ENCODE measurements at regions not wholly inside any gene's neighbourhood (a gene's known extent, or its start where the extent isn't known, plus 50 kb on each side); places are given as distances from the start of the nearest gene placed in this dataset.
A peak's percentile ranks its signal among the peaks of the same experiment; 100 is the strongest.

DNA sequence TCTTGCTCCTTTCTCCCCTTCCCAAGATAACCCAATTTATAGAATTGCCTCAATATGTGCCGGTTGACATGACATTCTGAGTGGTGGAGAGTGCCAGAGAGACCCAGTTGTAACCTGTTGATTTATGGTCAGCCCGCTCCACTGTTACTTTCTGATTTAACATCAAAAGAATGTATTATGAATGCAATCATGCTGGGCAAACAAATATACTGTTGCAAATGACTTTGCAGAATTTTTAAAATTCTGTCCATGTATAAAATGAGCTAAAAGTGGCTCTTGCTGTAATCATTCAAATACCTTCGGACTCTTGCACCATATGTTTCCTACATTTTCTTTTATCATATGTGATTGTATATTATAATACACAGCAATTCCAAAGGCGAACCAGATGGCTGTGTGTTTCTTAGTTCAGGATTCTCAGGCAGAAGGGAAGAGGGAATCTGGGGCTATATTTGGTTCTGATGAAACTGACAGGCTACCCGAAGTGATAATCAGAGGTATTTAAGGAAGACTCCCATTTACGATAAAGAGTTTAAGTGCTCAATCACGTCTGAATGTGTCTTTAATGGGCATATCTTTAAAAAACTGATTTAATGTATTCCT is 131.7 kb downstream of the CLCN4 start:
- no peak for DNase-seq (ENCODE audit: low spot score)

DNA sequence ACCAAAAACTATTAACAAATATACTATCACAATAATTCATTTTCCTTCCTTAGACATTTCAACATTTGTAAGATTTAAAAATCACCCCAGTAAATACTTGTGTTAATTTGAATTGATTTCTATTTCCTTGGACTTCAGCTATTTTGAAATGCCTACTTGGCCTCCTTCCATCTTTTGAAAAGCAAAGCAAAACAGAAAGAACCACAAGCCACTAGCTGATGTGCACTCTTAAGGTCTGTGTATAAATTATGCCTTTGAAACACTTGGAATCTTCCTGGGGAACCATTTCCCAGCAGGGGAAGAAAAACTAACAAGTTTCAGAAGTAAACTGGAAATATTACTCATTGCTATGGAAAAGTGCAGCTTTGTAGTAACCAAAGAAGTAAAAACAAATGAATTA is 139.8 kb downstream of the CLCN4 start:
- DNase-seq (ENCODE audit: low spot score): no peak

DNA sequence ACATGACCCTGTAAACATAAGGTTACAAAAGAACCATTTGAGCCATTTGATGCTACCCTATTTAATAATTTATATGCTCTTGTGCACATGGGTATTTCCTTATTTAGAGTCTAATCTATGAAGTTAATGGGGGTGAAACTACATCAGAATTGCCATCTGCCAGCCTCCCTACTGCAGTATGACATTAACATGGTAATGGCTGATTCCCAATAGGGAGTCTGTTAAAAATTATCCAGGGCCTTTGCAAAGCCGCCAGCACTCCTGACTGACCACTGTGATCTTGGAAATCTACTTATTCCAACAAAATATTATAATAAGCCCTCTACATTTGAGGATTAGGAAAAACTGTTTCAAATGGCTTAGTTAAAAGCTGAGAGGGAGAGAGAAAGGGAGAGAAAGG is 153.7 kb downstream of the CLCN4 start:
- DNase-seq (ENCODE audit: low spot score): no peak

DNA sequence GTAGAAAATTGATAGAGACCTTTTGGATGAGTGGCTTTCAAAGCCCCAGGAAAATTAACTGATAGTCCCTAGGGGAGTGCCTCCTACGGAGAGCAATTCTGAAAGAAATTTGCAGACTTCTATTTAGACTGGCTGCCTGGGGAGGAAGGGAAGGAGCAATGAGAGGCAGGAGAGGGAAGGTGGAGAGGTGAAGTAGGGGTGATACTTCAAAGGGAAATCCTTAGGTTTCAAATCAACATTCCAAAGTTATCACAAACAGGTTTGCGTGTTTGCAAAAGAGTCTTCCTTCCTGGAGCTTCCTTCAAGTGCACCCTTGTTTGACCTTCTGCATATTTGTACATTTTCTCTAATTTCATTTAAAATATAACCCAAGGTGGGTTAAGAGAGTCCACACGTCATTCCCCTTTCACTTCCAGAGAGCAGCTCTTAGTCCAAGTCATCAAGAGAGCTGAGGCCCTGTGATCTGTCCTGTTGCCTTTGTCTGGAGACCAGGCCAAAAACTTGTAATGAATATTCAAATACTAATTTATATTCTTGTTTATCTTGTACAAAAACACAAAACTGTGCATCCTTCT is 157.8 kb downstream of the CLCN4 start:
- DNase-seq (ENCODE audit: low spot score): no peak

DNA sequence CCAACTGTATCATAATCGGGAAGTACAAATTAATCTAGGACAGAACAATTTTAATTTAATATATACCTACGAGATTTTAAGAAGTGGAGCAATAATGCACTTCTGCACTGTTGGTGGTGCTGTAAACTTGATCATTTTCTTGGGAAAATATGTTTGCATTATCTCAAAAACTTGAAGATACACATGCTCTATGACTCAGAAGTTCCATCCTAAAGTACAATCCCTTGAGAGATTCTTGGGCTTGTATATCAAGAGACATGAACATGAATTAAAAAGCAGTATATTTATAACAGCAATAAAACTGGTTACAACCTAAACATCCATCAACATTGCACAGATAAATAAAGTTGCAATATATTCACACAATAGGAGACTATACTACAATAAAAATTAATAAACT is 168.8 kb downstream of the CLCN4 start:
- no peak for DNase-seq (ENCODE audit: low spot score)

DNA sequence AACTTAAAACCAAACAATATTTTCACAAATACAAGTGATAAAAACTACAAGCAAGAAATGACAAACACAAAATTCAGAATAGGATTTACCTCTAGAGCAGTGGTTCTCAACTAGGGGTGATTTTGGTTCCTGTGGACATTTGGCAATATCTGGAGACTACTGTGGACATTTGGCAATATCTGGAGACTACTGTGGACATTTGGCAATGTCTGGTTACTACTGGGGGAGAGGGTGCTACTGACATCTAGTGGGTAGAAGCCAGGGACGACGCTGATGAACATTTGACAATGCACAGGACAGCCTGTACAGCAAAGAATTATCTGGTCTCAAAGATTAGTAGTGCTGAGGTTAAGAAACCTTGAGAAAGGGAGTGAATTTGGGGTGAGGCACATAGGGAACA is 169.8 kb downstream of the CLCN4 start:
- no peak for DNase-seq (ENCODE audit: low spot score)

DNA sequence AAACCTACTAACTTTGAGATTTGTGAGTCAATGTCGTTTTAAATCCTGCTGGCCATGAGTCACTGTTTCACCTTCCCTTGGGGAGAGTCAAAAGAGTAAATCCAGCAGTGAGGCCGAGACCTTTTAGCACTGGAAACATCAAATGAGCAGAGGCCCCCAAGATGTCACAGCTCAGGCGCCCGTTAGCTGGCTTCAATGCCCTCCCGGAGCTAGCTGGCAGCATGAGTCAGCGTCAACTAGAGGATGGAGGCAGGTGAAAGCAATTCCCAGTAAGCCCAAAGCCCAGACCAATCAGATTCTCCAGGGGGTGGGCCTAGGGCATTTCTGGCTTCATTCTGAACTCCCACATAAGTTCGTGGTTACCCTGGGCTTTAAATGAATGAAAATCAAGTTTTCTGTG is 170.9 kb downstream of the CLCN4 start:
- no peak for DNase-seq (ENCODE audit: low spot score)

DNA sequence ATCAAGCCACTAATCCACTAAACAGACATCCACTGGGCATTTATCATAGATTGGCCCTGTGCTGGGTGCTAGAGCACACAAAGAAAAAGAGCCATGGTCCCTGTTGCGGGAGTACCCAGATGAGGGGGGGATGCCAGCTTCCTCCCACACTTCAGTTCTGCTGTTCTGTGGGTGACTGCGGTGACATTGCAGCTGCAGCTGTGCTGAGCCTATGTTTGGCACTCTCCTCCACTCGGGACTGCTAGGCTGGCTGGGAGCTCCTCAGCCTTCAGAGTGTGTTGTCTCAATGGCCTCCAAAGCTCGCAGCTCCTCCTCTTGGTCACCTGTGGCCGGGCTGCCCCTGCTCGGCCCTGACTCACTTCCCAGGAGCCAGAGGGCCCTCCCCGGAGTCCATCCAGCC is 173.2 kb downstream of the CLCN4 start:
- DNase-seq (ENCODE audit: low spot score): no peak

DNA sequence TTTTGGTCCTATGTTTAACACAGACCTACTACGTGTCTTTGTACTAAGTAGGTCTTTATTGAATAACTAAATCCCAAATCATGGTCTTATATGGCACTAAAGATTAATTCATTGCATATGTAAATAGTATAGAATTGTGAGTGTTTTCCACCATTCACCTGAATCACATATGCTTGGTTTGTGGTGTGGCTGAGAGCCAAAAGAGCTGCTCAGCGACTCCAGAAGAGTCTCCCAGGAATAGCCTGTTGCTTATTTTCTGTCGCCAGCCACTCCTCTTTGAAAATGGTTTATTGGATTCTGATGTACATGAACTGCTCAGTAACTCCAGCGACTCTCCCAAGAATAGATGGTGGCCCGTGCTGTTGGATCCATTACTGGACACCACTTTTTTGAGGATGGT is 184.5 kb downstream of the CLCN4 start:
- no peak for DNase-seq (ENCODE audit: low spot score)

DNA sequence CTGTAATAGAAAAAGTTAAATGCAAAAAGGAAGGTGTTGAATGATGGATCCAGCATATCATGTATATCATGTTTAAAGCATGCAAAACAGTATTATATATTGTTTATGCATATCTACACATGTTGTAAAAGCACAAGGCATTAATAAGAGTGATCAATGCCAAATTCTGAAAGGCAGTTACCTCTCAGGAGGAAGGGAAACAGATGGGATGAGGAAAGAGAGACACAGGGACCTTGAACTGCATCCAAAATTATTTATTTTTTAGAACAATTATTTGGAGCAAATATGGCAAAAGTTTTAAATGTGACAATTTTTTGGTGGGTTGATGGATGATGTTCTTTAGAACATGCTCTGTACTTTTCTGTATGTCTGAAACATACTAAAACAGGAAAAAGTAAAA is 193.4 kb downstream of the CLCN4 start:
- no peak for DNase-seq (ENCODE audit: low spot score)

DNA sequence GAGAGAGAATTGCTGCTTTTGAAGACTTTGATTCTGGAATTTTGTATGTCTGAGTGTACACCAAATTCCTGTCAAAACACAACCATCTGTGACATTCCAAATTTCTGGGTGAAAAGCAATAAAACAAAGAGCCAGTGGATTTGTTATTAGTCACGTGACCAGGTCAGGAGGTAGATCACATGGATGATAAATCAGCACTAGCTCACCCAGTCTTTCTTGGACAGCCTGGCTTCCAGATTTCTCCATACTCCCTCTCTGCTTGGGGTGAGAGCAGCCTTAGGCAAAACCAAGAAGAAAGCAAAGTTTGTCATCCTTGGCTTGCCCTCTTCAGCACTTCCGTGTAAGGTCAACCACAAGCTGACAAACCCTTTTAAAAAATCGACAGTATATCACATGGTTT is 194.2 kb downstream of the CLCN4 start:
- no peak for DNase-seq (ENCODE audit: low spot score)

DNA sequence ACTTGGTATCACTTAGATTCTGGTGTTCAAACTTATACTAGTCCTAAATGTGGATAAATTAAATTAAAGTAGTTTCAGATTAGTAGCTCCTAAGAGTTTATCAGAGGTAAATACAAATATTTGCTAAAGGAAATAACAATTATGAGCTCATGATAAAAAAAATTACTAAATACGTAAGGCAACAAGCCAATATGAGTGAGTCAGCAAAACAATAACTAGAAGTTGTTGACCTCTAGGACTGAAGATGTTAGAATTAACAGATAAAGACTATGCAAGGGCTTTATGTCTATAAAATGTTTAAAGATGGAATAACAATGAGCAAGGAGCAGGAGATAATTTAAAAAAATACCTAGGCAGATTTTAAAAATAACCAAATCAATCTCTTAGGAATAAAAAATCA is 195.8 kb downstream of the CLCN4 start:
- no peak for DNase-seq (ENCODE audit: low spot score)

DNA sequence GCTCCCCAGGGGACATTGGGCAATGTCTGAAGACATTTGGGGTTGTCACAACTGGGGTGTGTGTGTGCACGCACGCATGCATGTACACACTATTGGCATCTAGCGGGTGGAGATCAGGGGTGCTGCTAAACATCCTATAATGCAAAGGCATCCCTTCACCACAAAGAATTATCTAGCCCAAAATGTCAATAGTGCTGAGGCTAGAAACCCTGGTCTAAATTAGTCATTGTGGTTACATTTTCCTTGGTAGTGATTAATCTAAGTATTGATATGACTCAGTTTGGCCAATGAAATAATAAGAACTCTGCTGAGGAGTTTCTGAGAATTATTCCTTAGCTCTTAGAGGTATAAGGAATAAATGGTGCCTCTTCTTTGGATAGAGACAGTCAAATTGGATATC is 200.2 kb downstream of the CLCN4 start:
- DNase-seq (ENCODE audit: low spot score): no peak

DNA sequence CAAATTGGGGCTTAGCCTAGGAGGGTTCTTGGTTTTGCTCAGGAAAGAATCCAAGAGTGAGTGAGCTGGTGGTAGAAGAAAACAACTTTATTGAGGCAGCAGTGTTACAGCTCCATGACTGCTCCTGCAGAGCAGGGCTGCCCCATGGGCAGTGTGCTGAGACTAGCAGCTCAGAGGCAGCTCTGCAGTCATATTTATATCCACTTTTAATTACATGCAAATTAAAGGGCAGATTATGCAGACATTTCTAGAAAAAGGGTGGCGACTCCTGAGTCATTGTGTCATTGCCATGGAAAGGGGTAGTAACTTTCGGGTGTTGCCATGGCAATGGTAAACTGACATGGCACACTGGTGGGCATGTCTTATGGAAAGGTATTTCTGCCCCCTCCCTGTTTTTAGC is 202.2 kb downstream of the CLCN4 start:
- DNase-seq (ENCODE audit: low spot score): no peak

DNA sequence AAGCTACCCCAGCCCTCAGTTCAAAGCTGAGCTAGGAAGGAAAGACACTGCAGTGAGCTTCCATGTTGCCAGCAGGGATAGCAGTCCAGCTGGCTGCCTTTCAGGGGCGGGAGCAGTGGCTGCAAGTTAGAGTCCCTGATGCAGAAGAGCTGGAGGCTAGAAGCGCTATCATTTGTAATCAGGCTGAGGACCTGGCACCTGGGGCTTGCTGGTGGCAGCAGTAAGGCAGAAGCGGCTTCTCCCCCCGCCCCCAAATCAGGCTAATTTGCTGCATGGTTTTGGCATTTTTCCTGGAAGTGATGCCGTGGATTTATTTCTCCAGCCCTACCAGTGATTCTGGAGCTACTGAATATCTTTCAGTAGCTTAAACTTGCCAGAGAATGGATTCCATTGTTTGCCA is 203.3 kb downstream of the CLCN4 start:
- peak; percentile 4 for DNase-seq (ENCODE audit: low spot score)

DNA sequence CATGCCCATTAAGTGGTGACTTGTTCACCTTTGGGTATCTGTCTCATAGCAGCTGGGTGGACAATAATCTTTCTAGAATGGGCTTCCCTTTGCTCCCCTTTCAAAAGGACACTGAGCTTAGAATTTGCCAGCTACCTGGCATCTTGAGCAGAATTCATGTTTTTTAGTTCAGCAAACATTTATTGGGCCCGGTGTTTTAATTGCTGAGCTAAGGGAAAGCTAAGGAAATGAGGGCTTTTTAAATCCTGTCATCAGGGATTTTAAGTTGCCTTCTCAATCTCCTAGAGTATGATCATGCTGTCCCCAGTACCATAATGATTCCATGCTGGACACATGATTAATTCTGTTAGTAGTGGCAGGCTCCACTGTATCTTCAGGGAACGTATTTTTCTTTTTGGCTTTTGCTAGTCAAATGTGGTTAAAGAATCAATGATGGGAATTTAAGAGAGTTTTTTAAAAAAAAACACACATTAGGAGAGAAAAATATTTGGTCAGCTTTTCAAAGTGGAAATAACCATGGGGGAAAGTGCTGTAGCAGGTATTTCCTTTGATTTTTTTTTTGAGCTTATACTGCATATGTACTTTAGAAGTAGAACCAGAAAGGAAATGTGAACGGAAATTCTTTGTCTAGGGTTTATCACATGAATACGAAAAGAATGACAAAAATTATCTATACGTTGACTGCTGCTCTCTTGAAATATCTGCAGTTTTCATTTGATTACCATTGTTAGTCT is 208.9 kb downstream of the CLCN4 start:
- no peak for DNase-seq (ENCODE audit: low spot score)

DNA sequence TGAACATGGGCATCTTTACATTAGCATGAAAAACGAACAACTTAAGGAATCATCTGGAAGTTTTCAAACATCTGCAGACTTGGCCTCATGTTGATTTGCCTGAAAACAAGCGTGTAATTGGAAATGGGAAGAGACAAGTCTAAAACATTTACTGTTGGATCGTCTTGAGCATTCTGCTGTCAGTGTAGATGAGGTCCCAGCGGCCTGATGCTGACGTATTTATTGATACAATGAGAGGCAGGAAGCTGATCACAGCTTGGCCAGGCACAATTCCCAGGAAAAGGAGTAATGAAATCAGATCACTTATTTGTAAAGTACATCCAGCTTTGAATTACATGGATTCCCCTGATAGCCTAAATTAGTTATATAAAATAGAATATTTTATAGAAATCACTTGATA is 210.6 kb downstream of the CLCN4 start:
- no peak for DNase-seq (ENCODE audit: low spot score)

DNA sequence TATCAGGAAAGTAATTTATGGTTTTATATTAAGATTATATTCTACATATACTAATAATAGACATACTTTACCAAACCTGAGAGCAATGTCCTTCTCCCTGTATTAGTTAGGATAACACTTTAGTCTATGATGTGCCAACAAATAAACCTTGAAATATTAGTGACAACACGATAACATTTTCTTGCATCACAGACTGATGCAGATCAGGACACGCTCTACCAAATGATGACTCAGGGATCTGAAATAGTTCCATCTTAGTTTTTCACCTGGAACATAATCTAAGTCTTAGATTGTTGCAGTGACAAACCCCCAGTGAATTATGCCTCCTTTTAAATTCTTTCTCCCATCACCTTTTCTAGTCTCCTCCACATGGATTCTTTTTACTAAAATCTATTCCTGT is 214.2 kb downstream of the CLCN4 start:
- DNase-seq (ENCODE audit: low spot score): no peak

DNA sequence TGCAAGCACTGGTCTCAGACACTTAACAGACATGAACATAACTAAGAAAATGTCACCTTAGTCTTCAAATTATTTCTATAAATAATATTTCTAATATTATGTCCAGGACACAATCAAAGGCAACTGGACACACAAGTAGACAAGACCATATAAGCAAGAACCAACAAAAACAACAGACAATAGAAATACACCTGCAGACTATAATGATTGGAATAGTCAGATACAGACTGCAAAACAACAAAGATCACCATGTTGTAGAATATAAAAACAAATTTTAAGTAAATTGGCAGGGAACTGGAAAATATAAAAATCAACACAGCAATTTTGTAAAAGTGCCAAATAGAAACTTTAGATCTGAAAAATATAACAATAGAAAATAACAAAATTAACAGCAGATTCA is 220.7 kb downstream of the CLCN4 start:
- no peak for DNase-seq (ENCODE audit: low spot score)

DNA sequence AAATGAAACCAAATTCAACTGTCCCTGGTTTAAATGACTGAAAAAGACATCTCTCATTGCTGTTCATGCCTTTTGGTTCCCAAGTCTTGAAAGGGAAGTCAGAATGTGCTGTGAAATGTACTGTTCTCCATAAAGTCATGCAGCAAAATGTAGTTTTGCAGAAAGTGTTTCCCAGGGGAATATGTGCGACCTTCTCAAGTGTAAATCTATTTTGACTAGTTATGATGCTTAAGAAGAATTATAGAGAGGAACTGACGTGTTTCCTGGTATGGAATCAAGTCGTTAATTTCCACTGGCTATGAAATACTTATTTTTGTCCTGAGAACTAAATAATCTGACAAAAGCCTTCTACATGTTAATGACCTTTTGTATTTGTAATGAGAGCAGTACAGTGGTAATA is 223.1 kb downstream of the CLCN4 start:
- DNase-seq (ENCODE audit: low spot score): no peak

DNA sequence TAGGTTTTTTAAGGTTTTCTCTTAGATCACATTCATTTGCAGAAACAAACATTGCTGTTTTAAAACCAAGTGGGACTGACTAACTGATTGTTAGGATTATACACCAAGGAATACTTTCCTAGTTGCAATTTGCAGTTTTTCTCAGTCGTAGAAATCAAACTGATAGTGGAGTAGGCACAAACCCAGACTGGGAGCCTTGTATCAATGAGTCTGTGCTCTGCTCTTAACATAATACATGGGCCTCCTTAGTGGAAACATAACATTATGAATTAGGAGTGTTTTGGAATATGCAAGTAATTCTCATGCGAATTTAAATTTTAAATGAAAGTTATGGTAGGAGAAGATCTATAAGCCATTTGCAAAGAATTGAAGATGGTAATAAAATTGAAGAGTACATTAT is 223.5 kb downstream of the CLCN4 start:
- no peak for DNase-seq (ENCODE audit: low spot score)

DNA sequence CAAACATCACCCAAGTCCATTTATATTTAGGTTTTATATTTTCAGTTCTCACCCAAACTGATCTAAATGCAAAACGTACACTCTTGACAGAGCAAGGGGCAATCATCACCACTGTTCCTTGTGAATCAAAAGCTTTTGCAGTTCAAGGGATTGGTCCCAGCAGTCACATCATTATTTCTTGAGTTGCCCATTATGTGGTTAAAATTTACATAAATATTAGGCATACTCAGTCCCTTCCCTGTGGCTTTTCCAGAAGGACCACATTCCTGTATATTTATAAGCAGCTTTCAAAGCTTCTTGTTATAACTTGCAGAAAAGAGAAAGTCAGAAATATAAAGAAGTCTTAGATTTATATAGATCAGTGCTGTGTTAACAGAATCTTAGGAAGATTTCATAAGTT is 224.4 kb downstream of the CLCN4 start:
- no peak for DNase-seq (ENCODE audit: low spot score)

DNA sequence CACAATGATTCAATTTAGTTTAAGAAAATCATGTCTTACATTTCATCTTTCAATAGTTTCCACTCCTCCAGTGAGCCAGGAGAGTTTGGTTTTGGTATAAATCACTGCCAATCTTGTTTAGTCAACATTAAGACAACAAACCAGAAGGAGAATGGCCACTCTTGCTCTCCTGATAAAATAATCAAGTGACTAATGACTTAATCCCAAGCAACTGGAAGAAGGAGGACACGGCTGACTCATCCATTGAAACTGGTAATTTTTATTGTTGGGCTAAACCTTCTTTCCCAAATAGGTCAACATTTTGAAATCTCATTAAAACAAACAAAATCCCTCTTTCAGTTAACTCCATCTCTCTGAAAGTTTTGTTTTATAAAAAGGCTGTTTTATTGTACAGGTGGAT is 230.2 kb downstream of the CLCN4 start:
- no peak for DNase-seq (ENCODE audit: low spot score)

DNA sequence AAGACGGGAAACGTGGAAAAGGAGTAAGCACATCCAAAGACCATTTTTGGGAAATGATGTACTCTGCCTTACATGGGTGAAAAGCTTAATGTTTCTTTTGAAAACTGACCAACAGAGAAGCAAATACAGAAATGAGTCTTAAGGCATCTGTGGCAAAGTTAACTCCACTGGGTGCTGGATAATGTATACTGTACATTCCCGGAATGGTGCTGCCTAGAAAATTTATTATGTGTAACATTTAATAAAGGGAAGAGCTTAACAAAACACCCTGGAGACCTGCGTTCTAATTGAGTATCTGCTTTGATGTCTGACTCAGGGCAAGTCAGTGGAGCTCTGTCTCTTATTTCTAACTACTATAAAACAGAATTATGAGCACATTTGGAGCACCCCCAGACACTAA is 230.2 kb downstream of the MID1 start:
- no peak for DNase-seq (ENCODE audit: low spot score)
